OCI-LY7 (cell line): ENCODE measurements at regions not wholly inside any gene's neighbourhood (a gene's known extent, or its start where the extent isn't known, plus 50 kb on each side); places are given as distances from the start of the nearest gene placed in this dataset.

Source experiments
- BruUV-seq: library from RNA; stranded (reverse); fragments of 400-500 nt; replicated peaks from 2 replicates; lab custom pipeline; 2021; lab: Mats Ljungman, UMichigan
- CTCF ChIA-PET: fragments of 300-600 bp; sonication (Branson Sonifier 250); formaldehyde crosslinking; loops from one replicate; lab custom pipeline; 2022; ENCODE audit warnings: antibody characterized with exemption; ENCODE audit not compliant: unreplicated experiment; lab: Charles Lee
- POLR2A ChIA-PET: fragments of 300-600 bp; sonication (Branson Sonifier 250); formaldehyde crosslinking; loops from one replicate; lab custom pipeline; 2022; ENCODE audit warnings: antibody characterized with exemption; lab: Charles Lee
- DNase-seq: peaks from one replicate; pipeline ENCODE4 v3.0.0-alpha.2; 2015; ENCODE audit warnings: low spot score
- H2AFZ ChIP-seq: fragments of 200-600 bp; sonication (generic), shearing (Covaris generic); 2 replicates; pipeline ENCODE4 v1.6.1; 2014; ENCODE audit warnings: mild to moderate bottlenecking, antibody characterized with exemption, low read length, moderate library complexity
- H3K27ac ChIP-seq: fragments of 200-600 bp; sonication (generic); 2 replicates; pipeline ENCODE4 v1.5.1; 2014; ENCODE audit warnings: mixed run types, low read depth, mild to moderate bottlenecking, moderate library complexity, low read length, inconsistent platforms; ENCODE audit not compliant: poor library complexity, severe bottlenecking
- H3K36me3 ChIP-seq: fragments of 200-600 bp; sonication (generic); 2 replicates; pipeline ENCODE4 v1.6.1; 2014; ENCODE audit warnings: mild to moderate bottlenecking, antibody characterized with exemption, low read length, moderate library complexity, mixed read lengths; ENCODE audit not compliant: insufficient read depth
- H3K4me1 ChIP-seq: fragments of 200-600 bp; sonication (generic); 2 replicates; pipeline ENCODE4 v1.5.1; 2014; ENCODE audit warnings: mild to moderate bottlenecking, low read length; ENCODE audit not compliant: insufficient read depth, poor library complexity, severe bottlenecking
- H3K4me2 ChIP-seq: fragments of 200-600 bp; sonication (generic); 2 replicates; pipeline ENCODE4 v1.6.1; 2014; ENCODE audit warnings: mild to moderate bottlenecking, low read length
- H3K4me3 ChIP-seq: fragments of 200-600 bp; sonication (generic); 2 replicates; pipeline ENCODE4 v1.5.1; 2014; ENCODE audit warnings: mild to moderate bottlenecking, low read depth, low read length; ENCODE audit not compliant: poor library complexity, severe bottlenecking
- H3K79me2 ChIP-seq: fragments of 200-600 bp; sonication (generic); 2 replicates; pipeline ENCODE4 v1.6.1; 2016; ENCODE audit warnings: low read depth, mild to moderate bottlenecking, low read length, moderate library complexity, mixed read lengths; ENCODE audit not compliant: insufficient read depth
- H3K9me2 ChIP-seq: fragments of 200-600 bp; sonication (generic); 2 replicates; pipeline ENCODE4 v1.6.1; 2016; ENCODE audit warnings: mild to moderate bottlenecking, low read length, mixed read lengths; ENCODE audit not compliant: insufficient read depth
- H3K9me3 ChIP-seq: fragments of 200-600 bp; sonication (generic); 2 replicates; pipeline ENCODE4 v1.6.1; 2014; ENCODE audit warnings: mild to moderate bottlenecking, mixed run types, low read length, mixed read lengths
- H4K20me1 ChIP-seq: fragments of 200-600 bp; sonication (generic); 2 replicates; pipeline ENCODE4 v1.6.1; 2014; ENCODE audit warnings: mild to moderate bottlenecking, antibody characterized with exemption, low read length, moderate library complexity, mixed read lengths; ENCODE audit not compliant: insufficient read depth
- CTCF ChIP-seq: fragments of 200-600 bp; sonication (generic); conservative IDR thresholded peaks from 2 replicates; pipeline ENCODE4 v1.5.1; 2014; ENCODE audit warnings: mild to moderate bottlenecking, antibody characterized with exemption, low read length, moderate library complexity, mixed read lengths
- EZH2phosphoT487 ChIP-seq: fragments of 200-600 bp; sonication (generic); IDR thresholded peaks from 2 replicates; pipeline ENCODE4 v1.6.1; 2018; ENCODE audit warnings: low read depth, borderline replicate concordance, mild to moderate bottlenecking, mixed run types, antibody characterized with exemption, low read length, moderate library complexity, mixed read lengths
- intact Hi-C: fragments of 100-400 bp; cut with micrococcal nuclease; formaldehyde crosslinking; loops from one replicate; pipeline ENCODE4 v1.10.0; 2022; ENCODE audit not compliant: unreplicated experiment

GRCh38 chr2:5183031-5183430 lies 509.2 kb upstream of the SOX11 start:
- Histone ChIP-seq H3K36me3 (no peaks in the 10 kb centered on the region), H3K9me2 (no peaks in the 10 kb centered on the region), H2AFZ (no peak overlapping the region), H3K79me2 (no peaks in the 10 kb centered on the region), H3K4me2 (no peak overlapping the region), H4K20me1 (no peaks in the 10 kb centered on the region), H3K27ac (no peak overlapping the region), H3K9me3 (no peaks in the 10 kb centered on the region), H3K4me1 (no peaks in the 10 kb centered on the region), H3K4me3 (no peak overlapping the region)
- CTCF ChIA-PET: no interaction called here
- TF ChIP-seq EZH2phosphoT487: no peak
- TF ChIP-seq CTCF: no peak
- BruUV-seq: no TSS peak
- POLR2A ChIA-PET: no interaction called here
- no peak for DNase-seq
- intact Hi-C loops: no loop called here

- no peaks in the 10 kb centered on the region for H3K36me3 ChIP-seq
- H3K4me3 ChIP-seq: no peak overlapping the region
- no peaks in the 10 kb centered on the region for H3K9me2 ChIP-seq
- DNase-seq: no peak
- H4K20me1 ChIP-seq: no peaks in the 10 kb centered on the region
- no peaks in the 10 kb centered on the region for H3K79me2 ChIP-seq
- TF ChIP-seq CTCF: no peak
- no peak for TF ChIP-seq EZH2phosphoT487
- no peak overlapping the region for H3K27ac ChIP-seq
- H3K4me2 ChIP-seq: no peak overlapping the region
- H3K4me1 ChIP-seq: no peaks in the 10 kb centered on the region
- ChIA-PET POLR2A (no interaction called here), CTCF (no interaction called here)
- intact Hi-C loops: no loop called here
- BruUV-seq: no TSS peak
- no peaks in the 10 kb centered on the region for H3K9me3 ChIP-seq
- H2AFZ ChIP-seq: no peak overlapping the region
Observed at GRCh38 chr2:5187283-5187682, 504.9 kb upstream of the SOX11 start.

- no TSS peak for BruUV-seq
- DNase-seq: no peak
- Histone ChIP-seq H3K4me2 (no peak overlapping the region), H3K9me3 (no peaks in the 10 kb centered on the region), H3K4me3 (no peak overlapping the region), H3K9me2 (no peaks in the 10 kb centered on the region), H4K20me1 (no peaks in the 10 kb centered on the region), H3K27ac (no peak overlapping the region), H3K36me3 (no peaks in the 10 kb centered on the region), H2AFZ (no peak overlapping the region), H3K79me2 (no peaks in the 10 kb centered on the region), H3K4me1 (no peaks in the 10 kb centered on the region)
- ChIA-PET CTCF (no interaction called here), POLR2A (no interaction called here)
- intact Hi-C loops: no loop called here
- no peak for TF ChIP-seq CTCF
- TF ChIP-seq EZH2phosphoT487: no peak
Observed at GRCh38 chr2:5188636-5189035, 503.5 kb upstream of the SOX11 start.
